ENCODE measurements at regions not wholly inside any gene's neighbourhood (a gene's known extent, or its start where the extent isn't known, plus 50 kb on each side); places are given as distances from the start of the nearest gene placed in this dataset.
"Not testable (repeated sequence)": the region's sequence is repeated elsewhere in the genome, so short reads cannot be mapped to it uniquely, and the experiment has no call there.

DNA sequence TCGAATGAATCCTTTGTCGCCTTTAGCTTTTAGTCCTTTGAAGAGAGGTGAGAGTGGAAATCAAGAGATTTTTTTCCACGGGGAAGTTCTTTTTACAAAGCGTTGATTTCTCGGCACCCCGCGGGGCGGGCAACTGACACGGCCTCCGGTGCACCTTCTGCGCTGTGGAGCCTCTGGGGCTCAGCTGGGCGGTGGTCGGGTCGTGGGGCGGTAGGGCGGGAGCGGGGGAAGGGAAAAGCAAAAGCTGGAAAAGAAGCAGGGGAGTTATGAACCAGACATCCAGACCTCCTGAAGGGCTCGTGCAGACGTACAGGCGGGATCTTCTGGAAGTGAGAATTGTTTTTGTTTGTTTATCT lies 63.3 kb downstream of the PPIAL4C start:
- H3K9ac ChIP-seq (ENCODE audit: insufficient read depth in 1 of 2, low read depth in 2 of 2, low read length in 2 of 2); in situ Hi-C loops (cut with MboI); H3K36me3 ChIP-seq (ENCODE audit: control insufficient read depth, insufficient read depth, low read length); H3K9me1 ChIP-seq (ENCODE audit: control insufficient read depth, insufficient read depth, low read length); H4K20me1 ChIP-seq (replicated peaks; ENCODE audit: control insufficient read depth, insufficient read depth, low read length); H3K4me3 ChIP-seq; POLR2A ChIA-PET; DNase-seq (ENCODE audit: extremely low read depth in 1 of 4, low spot score in 3 of 4); H3K9me3 ChIP-seq (replicated peaks; ENCODE audit: control insufficient read depth, insufficient read depth, low read depth, low read length); H3K27ac ChIP-seq (ENCODE audit: extremely low read depth, low read depth, low read length); H2AFZ ChIP-seq (ENCODE audit: low read depth, low read length); H3K79me2 ChIP-seq (ENCODE audit: control insufficient read depth, insufficient read depth, low read length); H3K27me3 ChIP-seq (ENCODE audit: control insufficient read depth in 2 of 2, insufficient read depth in 2 of 2, low read length in 2 of 2); H3K4me2 ChIP-seq (ENCODE audit: insufficient read depth, low read length); CTCF ChIA-PET (ENCODE audit: low intra/inter-chr PET ratio); FAIRE-seq; intact Hi-C loops (cut with micrococcal nuclease); H3K4me1 ChIP-seq (replicated peaks in 1 of 2; ENCODE audit: control insufficient read depth in 2 of 2, insufficient read depth in 2 of 2, low read length in 2 of 2); BruUV-seq (replicated peaks); ATAC-seq: not testable (repeated sequence)
- no CpG with 5 or more reads among the region's 20 CpGs for WGBS (ENCODE audit: insufficient coverage, low coverage, missing lambda C conversion rate)

DNA sequence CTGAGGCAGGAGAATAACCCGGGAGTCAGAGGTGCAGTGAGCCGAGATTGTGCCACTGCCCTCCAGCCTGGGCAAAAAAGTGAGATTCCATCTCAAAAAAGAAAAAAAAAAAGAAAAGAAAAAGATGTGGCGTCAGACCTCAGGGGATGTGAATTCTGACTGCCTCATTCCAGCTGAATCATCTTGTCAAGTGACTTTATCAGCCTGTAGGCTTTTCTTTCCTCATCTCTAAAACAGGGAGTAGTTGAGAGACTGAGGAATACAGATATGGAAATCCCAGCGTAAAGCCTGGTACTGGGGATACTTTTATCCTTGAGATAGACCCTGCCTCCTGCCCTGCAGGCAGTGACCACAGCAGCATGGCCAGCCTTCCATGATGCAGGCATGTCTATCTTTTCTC lies 74.1 kb downstream of the PPIAL4C start:
- FAIRE-seq; H3K79me2 ChIP-seq (ENCODE audit: control insufficient read depth, insufficient read depth, low read length); intact Hi-C loops (cut with micrococcal nuclease); H3K9me1 ChIP-seq (ENCODE audit: control insufficient read depth, insufficient read depth, low read length); POLR2A ChIA-PET; H3K27me3 ChIP-seq (ENCODE audit: control insufficient read depth in 2 of 2, insufficient read depth in 2 of 2, low read length in 2 of 2); in situ Hi-C loops (cut with MboI); H3K9ac ChIP-seq (ENCODE audit: insufficient read depth in 1 of 2, low read depth in 2 of 2, low read length in 2 of 2); H2AFZ ChIP-seq (ENCODE audit: low read depth, low read length); BruUV-seq (replicated peaks); ATAC-seq; H3K4me3 ChIP-seq; H3K27ac ChIP-seq (ENCODE audit: extremely low read depth, low read depth, low read length); H3K36me3 ChIP-seq (ENCODE audit: control insufficient read depth, insufficient read depth, low read length); DNase-seq (ENCODE audit: extremely low read depth in 1 of 4, low spot score in 3 of 4); H4K20me1 ChIP-seq (replicated peaks; ENCODE audit: control insufficient read depth, insufficient read depth, low read length); CTCF ChIA-PET (ENCODE audit: low intra/inter-chr PET ratio); H3K9me3 ChIP-seq (replicated peaks; ENCODE audit: control insufficient read depth, insufficient read depth, low read depth, low read length); H3K4me2 ChIP-seq (ENCODE audit: insufficient read depth, low read length); H3K4me1 ChIP-seq (replicated peaks in 1 of 2; ENCODE audit: control insufficient read depth in 2 of 2, insufficient read depth in 2 of 2, low read length in 2 of 2): not testable (repeated sequence)
- 0% methylated on average over 2 of the region's 4 CpGs for WGBS (ENCODE audit: insufficient coverage, low coverage, missing lambda C conversion rate)
- TF ChIP-seq MAFG (tag; conservative IDR thresholded peaks at IDR 0.05) (peak; percentile 34), NFE2 (IDR thresholded peaks at IDR 0.05; ENCODE audit: low read depth) (peak; percentile 13; the same call in 1 of the 2 replicates)

DNA sequence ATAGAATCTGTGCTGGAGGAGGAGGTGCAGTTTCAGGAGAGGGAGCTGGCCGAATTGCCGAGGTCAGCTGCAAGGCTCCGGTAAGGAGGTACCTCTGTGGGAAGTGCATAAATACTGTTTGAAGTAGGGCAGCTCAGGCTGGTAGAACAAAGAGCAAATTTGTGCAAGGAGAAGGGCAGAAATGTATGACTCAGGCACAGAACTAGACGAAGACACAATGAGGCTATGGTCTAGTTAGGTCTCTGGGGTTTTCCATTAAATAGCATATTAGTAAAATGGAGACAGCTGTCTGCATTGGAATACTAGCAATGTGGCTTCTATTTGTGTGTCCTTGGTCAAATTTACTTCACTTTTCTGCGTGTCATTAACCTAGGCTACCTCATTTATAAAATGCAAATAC lies 74.5 kb downstream of the PPIAL4C start:
- ATAC-seq; H3K4me3 ChIP-seq; H3K27ac ChIP-seq (ENCODE audit: extremely low read depth, low read depth, low read length); H3K9me1 ChIP-seq (ENCODE audit: control insufficient read depth, insufficient read depth, low read length); H2AFZ ChIP-seq (ENCODE audit: low read depth, low read length); H3K79me2 ChIP-seq (ENCODE audit: control insufficient read depth, insufficient read depth, low read length); intact Hi-C loops (cut with micrococcal nuclease); H3K9me3 ChIP-seq (replicated peaks; ENCODE audit: control insufficient read depth, insufficient read depth, low read depth, low read length); H3K4me2 ChIP-seq (ENCODE audit: insufficient read depth, low read length); H3K4me1 ChIP-seq (replicated peaks in 1 of 2; ENCODE audit: control insufficient read depth in 2 of 2, insufficient read depth in 2 of 2, low read length in 2 of 2); POLR2A ChIA-PET; CTCF ChIA-PET (ENCODE audit: low intra/inter-chr PET ratio); FAIRE-seq; BruUV-seq (replicated peaks); in situ Hi-C loops (cut with MboI); H3K9ac ChIP-seq (ENCODE audit: insufficient read depth in 1 of 2, low read depth in 2 of 2, low read length in 2 of 2); H3K27me3 ChIP-seq (ENCODE audit: control insufficient read depth in 2 of 2, insufficient read depth in 2 of 2, low read length in 2 of 2); H4K20me1 ChIP-seq (replicated peaks; ENCODE audit: control insufficient read depth, insufficient read depth, low read length); H3K36me3 ChIP-seq (ENCODE audit: control insufficient read depth, insufficient read depth, low read length); DNase-seq (ENCODE audit: extremely low read depth in 1 of 4, low spot score in 3 of 4): not testable (repeated sequence)
- 10% methylated on average over 2 of the region's 5 CpGs for WGBS (ENCODE audit: insufficient coverage, low coverage, missing lambda C conversion rate)

DNA sequence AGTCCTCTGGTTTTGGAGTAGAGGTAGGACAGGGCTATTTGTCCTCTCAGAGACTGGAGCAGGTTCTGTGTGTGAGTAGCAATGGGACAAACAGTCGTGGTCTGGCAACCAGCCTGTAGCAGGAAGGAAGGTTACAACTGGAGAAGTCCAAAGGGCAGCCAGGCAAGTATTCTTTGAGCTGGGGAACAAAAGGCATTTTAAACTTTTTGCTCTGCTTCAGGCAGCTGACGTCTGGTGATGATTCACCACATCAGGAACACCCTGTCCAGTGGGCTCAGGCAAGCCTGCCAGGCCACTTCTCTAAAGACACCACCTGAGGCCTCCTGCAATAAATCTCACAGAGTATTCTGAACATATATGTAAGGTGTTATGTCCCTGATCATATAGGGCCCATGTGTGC lies 81.0 kb downstream of the PPIAL4C start:
- H2AFZ ChIP-seq (ENCODE audit: low read depth, low read length); H3K9ac ChIP-seq (ENCODE audit: insufficient read depth in 1 of 2, low read depth in 2 of 2, low read length in 2 of 2); H3K9me1 ChIP-seq (ENCODE audit: control insufficient read depth, insufficient read depth, low read length); FAIRE-seq; BruUV-seq (replicated peaks); H3K79me2 ChIP-seq (ENCODE audit: control insufficient read depth, insufficient read depth, low read length); H3K4me1 ChIP-seq (replicated peaks in 1 of 2; ENCODE audit: control insufficient read depth in 2 of 2, insufficient read depth in 2 of 2, low read length in 2 of 2); H4K20me1 ChIP-seq (replicated peaks; ENCODE audit: control insufficient read depth, insufficient read depth, low read length); intact Hi-C loops (cut with micrococcal nuclease); H3K27me3 ChIP-seq (ENCODE audit: control insufficient read depth in 2 of 2, insufficient read depth in 2 of 2, low read length in 2 of 2); ATAC-seq; H3K27ac ChIP-seq (ENCODE audit: extremely low read depth, low read depth, low read length); H3K36me3 ChIP-seq (ENCODE audit: control insufficient read depth, insufficient read depth, low read length); in situ Hi-C loops (cut with MboI); CTCF ChIA-PET (ENCODE audit: low intra/inter-chr PET ratio); POLR2A ChIA-PET; DNase-seq (ENCODE audit: extremely low read depth in 1 of 4, low spot score in 3 of 4); H3K4me2 ChIP-seq (ENCODE audit: insufficient read depth, low read length); H3K4me3 ChIP-seq; H3K9me3 ChIP-seq (replicated peaks; ENCODE audit: control insufficient read depth, insufficient read depth, low read depth, low read length): not testable (repeated sequence)
- no CpG with 5 or more reads among the region's 2 CpGs for WGBS (ENCODE audit: insufficient coverage, low coverage, missing lambda C conversion rate)

Data from K562 (cell line).